ENCODE measurements at regions not wholly inside any gene's neighbourhood (a gene's known extent, or its start where the extent isn't known, plus 50 kb on each side); places are given as distances from the start of the nearest gene placed in this dataset.

- H3K4me1 ChIP-seq (ENCODE audit: low read depth, poor library complexity, severe bottlenecking): no peaks in the 10 kb centered on the region
- H3K4me3 ChIP-seq (IDR thresholded peaks at IDR 0.05; ENCODE audit: insufficient read depth, low read depth, low read length): no peak overlapping the region
- H3K27me3 ChIP-seq (ENCODE audit: insufficient read depth, low read depth): no peaks in the 10 kb centered on the region
- no peaks in the 10 kb centered on the region for H3K79me2 ChIP-seq (ENCODE audit: insufficient read depth, low read depth)
- H3K4me2 ChIP-seq: no peak overlapping the region
- no peak overlapping the region for H2AFZ ChIP-seq (ENCODE audit: low read depth)
- no peaks in the 10 kb centered on the region for H4K20me1 ChIP-seq (ENCODE audit: insufficient read depth)
- H3K27ac ChIP-seq: no peak overlapping the region
- no peaks in the 10 kb centered on the region for H3K36me3 ChIP-seq (ENCODE audit: insufficient read depth)
- H3K9ac ChIP-seq: no peak overlapping the region
- TF ChIP-seq, protein P1, sequence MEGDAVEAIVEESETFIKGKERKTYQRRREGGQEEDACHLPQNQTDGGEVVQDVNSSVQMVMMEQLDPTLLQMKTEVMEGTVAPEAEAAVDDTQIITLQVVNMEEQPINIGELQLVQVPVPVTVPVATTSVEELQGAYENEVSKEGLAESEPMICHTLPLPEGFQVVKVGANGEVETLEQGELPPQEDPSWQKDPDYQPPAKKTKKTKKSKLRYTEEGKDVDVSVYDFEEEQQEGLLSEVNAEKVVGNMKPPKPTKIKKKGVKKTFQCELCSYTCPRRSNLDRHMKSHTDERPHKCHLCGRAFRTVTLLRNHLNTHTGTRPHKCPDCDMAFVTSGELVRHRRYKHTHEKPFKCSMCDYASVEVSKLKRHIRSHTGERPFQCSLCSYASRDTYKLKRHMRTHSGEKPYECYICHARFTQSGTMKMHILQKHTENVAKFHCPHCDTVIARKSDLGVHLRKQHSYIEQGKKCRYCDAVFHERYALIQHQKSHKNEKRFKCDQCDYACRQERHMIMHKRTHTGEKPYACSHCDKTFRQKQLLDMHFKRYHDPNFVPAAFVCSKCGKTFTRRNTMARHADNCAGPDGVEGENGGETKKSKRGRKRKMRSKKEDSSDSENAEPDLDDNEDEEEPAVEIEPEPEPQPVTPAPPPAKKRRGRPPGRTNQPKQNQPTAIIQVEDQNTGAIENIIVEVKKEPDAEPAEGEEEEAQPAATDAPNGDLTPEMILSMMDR (conservative IDR thresholded peaks at IDR 0.05; ENCODE audit: low read depth, low read length): no peak
Observed at GRCh38 chr9:16321461-16322119, 548.9 kb downstream of the BNC2 start.

DNA sequence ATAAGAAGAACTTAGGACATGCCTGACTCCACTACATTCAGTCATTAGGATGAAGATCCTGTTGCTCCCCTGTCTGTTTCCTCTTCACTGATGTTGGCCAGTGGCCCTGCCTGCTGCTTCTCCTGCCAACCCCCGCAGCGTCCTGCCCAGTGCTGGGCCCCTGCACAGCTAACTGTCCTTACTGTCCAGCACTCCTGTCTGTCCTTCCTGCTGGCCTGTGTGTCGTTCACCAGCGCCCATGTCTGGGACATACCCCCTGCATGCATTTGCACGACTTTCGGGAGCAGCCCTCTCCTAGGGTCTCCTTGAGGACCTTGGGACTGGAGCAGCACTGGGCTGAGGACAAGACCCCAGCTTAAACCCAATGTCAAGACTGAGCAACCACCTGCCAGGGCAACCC lies 547.6 kb downstream of the BNC2 start:
- no peak overlapping the region for H3K27ac ChIP-seq
- no peaks in the 10 kb centered on the region for H3K79me2 ChIP-seq (ENCODE audit: insufficient read depth, low read depth)
- H4K20me1 ChIP-seq (ENCODE audit: insufficient read depth): no peaks in the 10 kb centered on the region
- H3K27me3 ChIP-seq (ENCODE audit: insufficient read depth, low read depth): no peaks in the 10 kb centered on the region
- no peaks in the 10 kb centered on the region for H3K4me1 ChIP-seq (ENCODE audit: low read depth, poor library complexity, severe bottlenecking)
- no peak overlapping the region for H3K9ac ChIP-seq
- no peaks in the 10 kb centered on the region for H3K36me3 ChIP-seq (ENCODE audit: insufficient read depth)
- H3K4me2 ChIP-seq: no peak overlapping the region
- TF ChIP-seq, protein P1 (conservative IDR thresholded peaks at IDR 0.05; ENCODE audit: low read depth, low read length): no peak
- H3K4me3 ChIP-seq (IDR thresholded peaks at IDR 0.05; ENCODE audit: insufficient read depth, low read depth, low read length): no peak overlapping the region
- H2AFZ ChIP-seq (ENCODE audit: low read depth): no peak overlapping the region

DNA sequence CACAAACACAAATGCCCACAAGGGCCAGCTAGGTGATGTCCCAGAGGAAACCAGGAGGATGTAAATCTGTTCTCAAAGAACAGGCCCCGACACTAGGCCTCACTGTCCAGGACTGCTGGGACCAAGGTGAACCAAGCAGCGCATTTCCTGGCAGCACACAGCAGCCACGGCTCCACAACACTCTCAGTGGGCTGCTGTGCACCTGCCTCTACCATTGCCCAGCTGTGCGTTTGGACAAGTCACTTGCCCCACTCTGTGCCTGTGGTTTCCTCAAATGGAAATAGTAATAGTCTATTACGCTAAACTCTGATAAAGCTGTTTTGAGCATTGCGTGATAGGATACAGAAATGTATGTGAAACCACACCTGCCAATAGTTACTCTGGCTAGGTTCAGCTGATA lies 544.5 kb downstream of the BNC2 start:
- no peak overlapping the region for H3K4me2 ChIP-seq
- H3K4me3 ChIP-seq (IDR thresholded peaks at IDR 0.05; ENCODE audit: insufficient read depth, low read depth, low read length): no peak overlapping the region
- no peak overlapping the region for H2AFZ ChIP-seq (ENCODE audit: low read depth)
- TF ChIP-seq, protein P1 (conservative IDR thresholded peaks at IDR 0.05; ENCODE audit: low read depth, low read length): no peak
- no peaks in the 10 kb centered on the region for H3K27me3 ChIP-seq (ENCODE audit: insufficient read depth, low read depth)
- H3K27ac ChIP-seq: no peak overlapping the region
- H3K9ac ChIP-seq: no peak overlapping the region
- no peaks in the 10 kb centered on the region for H3K36me3 ChIP-seq (ENCODE audit: insufficient read depth)
- no peaks in the 10 kb centered on the region for H3K79me2 ChIP-seq (ENCODE audit: insufficient read depth, low read depth)
- no peaks in the 10 kb centered on the region for H4K20me1 ChIP-seq (ENCODE audit: insufficient read depth)
- no peaks in the 10 kb centered on the region for H3K4me1 ChIP-seq (ENCODE audit: low read depth, poor library complexity, severe bottlenecking)

- no peak overlapping the region for H3K4me2 ChIP-seq
- H3K27me3 ChIP-seq (ENCODE audit: insufficient read depth, low read depth): no peaks in the 10 kb centered on the region
- H3K36me3 ChIP-seq (ENCODE audit: insufficient read depth): no peaks in the 10 kb centered on the region
- no peak overlapping the region for H2AFZ ChIP-seq (ENCODE audit: low read depth)
- H4K20me1 ChIP-seq (ENCODE audit: insufficient read depth): no peaks in the 10 kb centered on the region
- no peaks in the 10 kb centered on the region for H3K79me2 ChIP-seq (ENCODE audit: insufficient read depth, low read depth)
- H3K9ac ChIP-seq: no peak overlapping the region
- no peaks in the 10 kb centered on the region for H3K4me1 ChIP-seq (ENCODE audit: low read depth, poor library complexity, severe bottlenecking)
- no peak overlapping the region for H3K4me3 ChIP-seq (IDR thresholded peaks at IDR 0.05; ENCODE audit: insufficient read depth, low read depth, low read length)
- no peak overlapping the region for H3K27ac ChIP-seq
- TF ChIP-seq, protein P1 (conservative IDR thresholded peaks at IDR 0.05; ENCODE audit: low read depth, low read length): no peak
Observed at GRCh38 chr9:16328349-16328748, 542.1 kb downstream of the BNC2 start.

Measured in KMS-11 (cell line).